LoVo (cell line): ENCODE measurements at regions not wholly inside any gene's neighbourhood (a gene's known extent, or its start where the extent isn't known, plus 50 kb on each side); places are given as distances from the start of the nearest gene placed in this dataset.
"Not testable (repeated sequence)": the region's sequence is repeated elsewhere in the genome, so short reads cannot be mapped to it uniquely, and the experiment has no call there.

Experiments
- DNase-seq: peaks from one replicate; pipeline ENCODE4 v3.0.0-alpha.2; 2016; ENCODE audit warnings: low spot score

- not testable (repeated sequence) for DNase-seq
These were observed 1137.5 kb downstream of the TMEM121 start for GRCh38 chr14:106663805-106664410.

GRCh38 chr14:106665814-106666213, 1139.4 kb downstream of the TMEM121 start:
- no peak for DNase-seq

GRCh38 chr14:106666341-106666740, 1140.0 kb downstream of the TMEM121 start:
- no peak for DNase-seq

- DNase-seq: no peak
These were observed 1143.6 kb downstream of the TMEM121 start for GRCh38 chr14:106670011-106670410.

- DNase-seq: not testable (repeated sequence)
These were observed 1147.7 kb downstream of the TMEM121 start for GRCh38 chr14:106674093-106674492.

GRCh38 chr14:106674509-106675125, 1148.2 kb downstream of the TMEM121 start:
- not testable (repeated sequence) for DNase-seq

- DNase-seq: not testable (repeated sequence)
These were observed 1149.3 kb downstream of the TMEM121 start for GRCh38 chr14:106675716-106676115.

- DNase-seq: no peak
These were observed 1153.4 kb downstream of the TMEM121 start for GRCh38 chr14:106679776-106680175.

GRCh38 chr14:106681161-106681560, 1154.8 kb downstream of the TMEM121 start:
- no peak for DNase-seq

- no peak for DNase-seq
These were observed 1155.2 kb downstream of the TMEM121 start for GRCh38 chr14:106681568-106681967.

GRCh38 chr14:106683631-106684030, 1157.2 kb downstream of the TMEM121 start:
- no peak for DNase-seq

GRCh38 chr14:106686533-106686932, 1160.2 kb downstream of the TMEM121 start:
- DNase-seq: no peak

- DNase-seq: no peak
These were observed 1164.0 kb downstream of the TMEM121 start for GRCh38 chr14:106690333-106690891.

GRCh38 chr14:106691601-106692291, 1165.4 kb downstream of the TMEM121 start:
- DNase-seq: no peak

GRCh38 chr14:106694638-106695393, 1168.4 kb downstream of the TMEM121 start:
- peak; percentile 15 for DNase-seq

GRCh38 chr14:106698620-106699267, 1172.4 kb downstream of the TMEM121 start:
- not testable (repeated sequence) for DNase-seq

GRCh38 chr14:106703651-106704050, 1177.3 kb downstream of the TMEM121 start:
- DNase-seq: not testable (repeated sequence)

- not testable (repeated sequence) for DNase-seq
These were observed 1180.1 kb downstream of the TMEM121 start for GRCh38 chr14:106706488-106706887.

- DNase-seq: not testable (repeated sequence)
These were observed 1183.8 kb downstream of the TMEM121 start for GRCh38 chr14:106710187-106710586.

- not testable (repeated sequence) for DNase-seq
These were observed 1186.1 kb downstream of the TMEM121 start for GRCh38 chr14:106712513-106712912.
